SU-DHL-6 (cell line): ENCODE measurements at regions not wholly inside any gene's neighbourhood (a gene's known extent, or its start where the extent isn't known, plus 50 kb on each side); places are given as distances from the start of the nearest gene placed in this dataset.

ENCODE experiments used
- H2AFZ ChIP-seq: fragments of 200-600 bp; sonication (generic); 2 replicates; pipeline ENCODE4 v1.6.1; 2014; ENCODE audit warnings: low read depth, mild to moderate bottlenecking, moderate library complexity, mixed read lengths, antibody characterized with exemption, low read length; ENCODE audit not compliant: severe bottlenecking
- H3F3A ChIP-seq: fragments of 200-600 bp; shearing (Covaris generic); 2 replicates; pipeline ENCODE4 v1.6.0; 2016; ENCODE audit warnings: antibody characterized with exemption, mild to moderate bottlenecking; ENCODE audit not compliant: insufficient read depth
- H3K27ac ChIP-seq: fragments of 200-600 bp; sonication (generic); 2 replicates; pipeline ENCODE4 v1.5.1; 2016; ENCODE audit warnings: low read depth, mild to moderate bottlenecking, low read length, moderate library complexity, mixed read lengths
- H3K27me3 ChIP-seq: fragments of 200-600 bp; sonication (generic), shearing (Covaris generic); 2 replicates; pipeline ENCODE4 v1.6.0; 2014; ENCODE audit warnings: mild to moderate bottlenecking, low read length
- H3K36me3 ChIP-seq: fragments of 200-600 bp; sonication (generic); 2 replicates; pipeline ENCODE4 v1.6.1; 2014; ENCODE audit warnings: mild to moderate bottlenecking, low read length, mixed read lengths
- H3K4me2 ChIP-seq: fragments of 300-600, 200-600 bp; shearing (Covaris generic), sonication (generic); 2 replicates; pipeline ENCODE4 v1.6.0; 2014; ENCODE audit warnings: low read length, low read depth, mild to moderate bottlenecking; ENCODE audit not compliant: poor library complexity, severe bottlenecking
- H3K4me3 ChIP-seq: fragments of 200-600 bp; sonication (generic); 2 replicates; pipeline ENCODE4 v1.5.1; 2014; ENCODE audit warnings: antibody characterized with exemption, low read length, mild to moderate bottlenecking, mixed read lengths; ENCODE audit not compliant: insufficient read depth, poor library complexity, severe bottlenecking
- H3K79me2 ChIP-seq: fragments of 200-600 bp; sonication (generic); 2 replicates; pipeline ENCODE4 v1.6.1; 2014; ENCODE audit warnings: mild to moderate bottlenecking, low read length, moderate library complexity; ENCODE audit not compliant: insufficient read depth
- H3K9ac ChIP-seq: fragments of 200-600 bp; sonication (generic); 2 replicates; pipeline ENCODE4 v1.7.0; 2014; ENCODE audit warnings: mild to moderate bottlenecking, low read length
- H3K9me2 ChIP-seq: fragments of 200-600 bp; sonication (generic); replicated peaks from 2 replicates; pipeline ENCODE4 v1.6.1; 2014; ENCODE audit warnings: low read length; ENCODE audit not compliant: insufficient read depth
- H3K9me3 ChIP-seq: fragments of 200-600 bp; sonication (generic); 2 replicates; pipeline ENCODE4 v1.6.1; 2014; ENCODE audit warnings: low read length, mixed read lengths; ENCODE audit not compliant: insufficient read depth
- H4K20me1 ChIP-seq: fragments of 200-600 bp; sonication (generic); 2 replicates; pipeline ENCODE4 v1.6.1; 2014; ENCODE audit warnings: low read depth, mild to moderate bottlenecking, antibody characterized with exemption, low read length, moderate library complexity, mixed read lengths
- EZH2phosphoT487 ChIP-seq: fragments of 200-600 bp; sonication (generic), shearing (Covaris generic); conservative IDR thresholded peaks from 2 replicates; pipeline ENCODE4 v1.6.1; 2018; ENCODE audit warnings: mild to moderate bottlenecking, antibody characterized with exemption, low read length, moderate library complexity, mixed read lengths
- TF ChIP-seq, protein P1 (sequence below): fragments of 200-600 bp; sonication (generic); IDR thresholded peaks from one replicate; pipeline ENCODE4 v1.5.1; 2017; ENCODE audit warnings: antibody characterized with exemption, mild to moderate bottlenecking, low read length, moderate library complexity; ENCODE audit not compliant: insufficient read depth, poor library complexity, severe bottlenecking

GRCh38 chr6:9717568-9717967, 697.3 kb downstream of the TFAP2A start:
- H3K9ac ChIP-seq: no peak overlapping the region
- no peak overlapping the region for H3K4me2 ChIP-seq
- no peaks in the 10 kb centered on the region for H3K9me3 ChIP-seq

GRCh38 chr6:9711365-9711764, 703.5 kb downstream of the TFAP2A start:
- no peaks in the 10 kb centered on the region; the same call in 1 of the 2 replicates for H4K20me1 ChIP-seq
- no peak overlapping the region for H3K27ac ChIP-seq
- no peaks in the 10 kb centered on the region; the same call in 1 of the 2 replicates for H3K9me2 ChIP-seq
- no peaks in the 10 kb centered on the region for H3K79me2 ChIP-seq
- no peaks in the 10 kb centered on the region for H3F3A ChIP-seq
- no peak overlapping the region for H2AFZ ChIP-seq
- no peaks in the 10 kb centered on the region for H3K27me3 ChIP-seq
- no peak overlapping the region for H3K4me3 ChIP-seq
- TF ChIP-seq EZH2phosphoT487: no peak
- TF ChIP-seq, protein P1, sequence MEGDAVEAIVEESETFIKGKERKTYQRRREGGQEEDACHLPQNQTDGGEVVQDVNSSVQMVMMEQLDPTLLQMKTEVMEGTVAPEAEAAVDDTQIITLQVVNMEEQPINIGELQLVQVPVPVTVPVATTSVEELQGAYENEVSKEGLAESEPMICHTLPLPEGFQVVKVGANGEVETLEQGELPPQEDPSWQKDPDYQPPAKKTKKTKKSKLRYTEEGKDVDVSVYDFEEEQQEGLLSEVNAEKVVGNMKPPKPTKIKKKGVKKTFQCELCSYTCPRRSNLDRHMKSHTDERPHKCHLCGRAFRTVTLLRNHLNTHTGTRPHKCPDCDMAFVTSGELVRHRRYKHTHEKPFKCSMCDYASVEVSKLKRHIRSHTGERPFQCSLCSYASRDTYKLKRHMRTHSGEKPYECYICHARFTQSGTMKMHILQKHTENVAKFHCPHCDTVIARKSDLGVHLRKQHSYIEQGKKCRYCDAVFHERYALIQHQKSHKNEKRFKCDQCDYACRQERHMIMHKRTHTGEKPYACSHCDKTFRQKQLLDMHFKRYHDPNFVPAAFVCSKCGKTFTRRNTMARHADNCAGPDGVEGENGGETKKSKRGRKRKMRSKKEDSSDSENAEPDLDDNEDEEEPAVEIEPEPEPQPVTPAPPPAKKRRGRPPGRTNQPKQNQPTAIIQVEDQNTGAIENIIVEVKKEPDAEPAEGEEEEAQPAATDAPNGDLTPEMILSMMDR: no peak
- H3K9me3 ChIP-seq: no peaks in the 10 kb centered on the region
- H3K9ac ChIP-seq: no peak overlapping the region
- no peaks in the 10 kb centered on the region for H3K36me3 ChIP-seq
- no peak overlapping the region for H3K4me2 ChIP-seq

More at GRCh38 chr6:9717568-9717967, 697.3 kb downstream of the TFAP2A start:
- no peaks in the 10 kb centered on the region for H3F3A ChIP-seq
- H3K4me3 ChIP-seq: no peak overlapping the region
- TF ChIP-seq, protein P1: no peak
- TF ChIP-seq EZH2phosphoT487: no peak
- no peaks in the 10 kb centered on the region for H4K20me1 ChIP-seq
- H3K27ac ChIP-seq: no peak overlapping the region
- H3K36me3 ChIP-seq: no peaks in the 10 kb centered on the region
- no peak overlapping the region for H2AFZ ChIP-seq
- no peaks in the 10 kb centered on the region for H3K9me2 ChIP-seq
- H3K79me2 ChIP-seq: no peaks in the 10 kb centered on the region
- H3K27me3 ChIP-seq: no peaks in the 10 kb centered on the region

GRCh38 chr6:9710574-9710973, 704.3 kb downstream of the TFAP2A start:
- H3F3A ChIP-seq: no peaks in the 10 kb centered on the region
- no peak overlapping the region for H3K27ac ChIP-seq
- no peak overlapping the region for H3K4me3 ChIP-seq
- no peaks in the 10 kb centered on the region for H3K27me3 ChIP-seq
- no peaks in the 10 kb centered on the region; the same call in 1 of the 2 replicates for H3K9me2 ChIP-seq
- H3K36me3 ChIP-seq: no peaks in the 10 kb centered on the region
- no peak overlapping the region for H2AFZ ChIP-seq
- H4K20me1 ChIP-seq: no peaks in the 10 kb centered on the region; the same call in 1 of the 2 replicates
- H3K9me3 ChIP-seq: no peaks in the 10 kb centered on the region
- TF ChIP-seq, protein P1: no peak
- TF ChIP-seq EZH2phosphoT487: no peak
- no peak overlapping the region for H3K4me2 ChIP-seq
- no peak overlapping the region for H3K9ac ChIP-seq
- H3K79me2 ChIP-seq: no peaks in the 10 kb centered on the region
